ENCODE measurements at regions not wholly inside any gene's neighbourhood (a gene's known extent, or its start where the extent isn't known, plus 50 kb on each side); places are given as distances from the start of the nearest gene placed in this dataset.
"Not testable (repeated sequence)": the region's sequence is repeated elsewhere in the genome, so short reads cannot be mapped to it uniquely, and the experiment has no call there.

- TF ChIP-seq, protein P1, sequence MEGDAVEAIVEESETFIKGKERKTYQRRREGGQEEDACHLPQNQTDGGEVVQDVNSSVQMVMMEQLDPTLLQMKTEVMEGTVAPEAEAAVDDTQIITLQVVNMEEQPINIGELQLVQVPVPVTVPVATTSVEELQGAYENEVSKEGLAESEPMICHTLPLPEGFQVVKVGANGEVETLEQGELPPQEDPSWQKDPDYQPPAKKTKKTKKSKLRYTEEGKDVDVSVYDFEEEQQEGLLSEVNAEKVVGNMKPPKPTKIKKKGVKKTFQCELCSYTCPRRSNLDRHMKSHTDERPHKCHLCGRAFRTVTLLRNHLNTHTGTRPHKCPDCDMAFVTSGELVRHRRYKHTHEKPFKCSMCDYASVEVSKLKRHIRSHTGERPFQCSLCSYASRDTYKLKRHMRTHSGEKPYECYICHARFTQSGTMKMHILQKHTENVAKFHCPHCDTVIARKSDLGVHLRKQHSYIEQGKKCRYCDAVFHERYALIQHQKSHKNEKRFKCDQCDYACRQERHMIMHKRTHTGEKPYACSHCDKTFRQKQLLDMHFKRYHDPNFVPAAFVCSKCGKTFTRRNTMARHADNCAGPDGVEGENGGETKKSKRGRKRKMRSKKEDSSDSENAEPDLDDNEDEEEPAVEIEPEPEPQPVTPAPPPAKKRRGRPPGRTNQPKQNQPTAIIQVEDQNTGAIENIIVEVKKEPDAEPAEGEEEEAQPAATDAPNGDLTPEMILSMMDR (IDR thresholded peaks at IDR 0.05; ENCODE audit: insufficient read depth, low read length, poor library complexity, severe bottlenecking) = no peak
- Histone ChIP-seq H3K4me3 (replicated peaks; ENCODE audit: low read depth, low read length) (no peak overlapping the region), H3K36me3 (ENCODE audit: control insufficient read depth, insufficient read depth, low read length) (no peaks in the 10 kb centered on the region), H3K27me3 (replicated peaks; ENCODE audit: control insufficient read depth, insufficient read depth, low read length) (peaks cover 2% of the 10 kb centered on the region; the same call in 1 of the 2 replicates)
- no peak for DNase-seq (ENCODE audit: extremely low read depth, insufficient read length)
These were observed 79.9 kb upstream of the NCOR2 start for GRCh38 chr12:124647316-124647715.

GRCh38 chr12:124646385-124647230 is 79.2 kb upstream of the NCOR2 start:
- TF ChIP-seq, protein P1 (IDR thresholded peaks at IDR 0.05; ENCODE audit: insufficient read depth, low read length, poor library complexity, severe bottlenecking) = no peak
- H3K36me3 ChIP-seq (ENCODE audit: control insufficient read depth, insufficient read depth, low read length) = no peaks in the 10 kb centered on the region
- H3K27me3 ChIP-seq (replicated peaks; ENCODE audit: control insufficient read depth, insufficient read depth, low read length) = peaks cover 2% of the 10 kb centered on the region; the same call in 1 of the 2 replicates
- peak; percentile 33 for DNase-seq (ENCODE audit: extremely low read depth, insufficient read length)
- H3K4me3 ChIP-seq (replicated peaks; ENCODE audit: low read depth, low read length) = no peak overlapping the region

GRCh38 chr12:124645530-124646244 is 78.3 kb upstream of the NCOR2 start:
- no peak overlapping the region for H3K4me3 ChIP-seq (replicated peaks; ENCODE audit: low read depth, low read length)
- TF ChIP-seq, protein P1 (IDR thresholded peaks at IDR 0.05; ENCODE audit: insufficient read depth, low read length, poor library complexity, severe bottlenecking) = no peak
- H3K27me3 ChIP-seq (replicated peaks; ENCODE audit: control insufficient read depth, insufficient read depth, low read length) = no peaks in the 10 kb centered on the region; the same call in 1 of the 2 replicates
- DNase-seq (ENCODE audit: extremely low read depth, insufficient read length) = no peak
- no peaks in the 10 kb centered on the region for H3K36me3 ChIP-seq (ENCODE audit: control insufficient read depth, insufficient read depth, low read length)

DNA sequence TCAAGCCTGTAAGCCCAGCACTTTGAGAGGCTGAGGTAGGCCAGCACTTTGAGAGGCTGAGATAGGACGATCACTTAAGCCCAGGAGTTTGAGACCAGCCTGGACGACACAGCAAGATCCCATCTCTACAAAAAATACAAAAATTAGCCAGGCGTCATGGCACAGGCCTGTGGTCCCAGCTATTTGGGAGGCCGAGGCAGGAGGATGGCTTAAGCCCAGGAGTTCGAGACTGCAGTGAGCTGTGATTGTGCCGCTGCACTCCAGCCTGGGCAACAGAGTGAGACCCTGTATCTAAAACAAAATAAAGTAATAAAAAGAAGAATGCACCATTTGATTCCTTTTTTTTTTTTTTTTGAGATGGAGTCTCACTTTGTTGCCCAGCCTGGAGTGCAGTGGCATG is 76.4 kb upstream of the NCOR2 start:
- not testable (repeated sequence) for DNase-seq (ENCODE audit: extremely low read depth, insufficient read length); H3K4me3 ChIP-seq (replicated peaks; ENCODE audit: low read depth, low read length); H3K36me3 ChIP-seq (ENCODE audit: control insufficient read depth, insufficient read depth, low read length); H3K27me3 ChIP-seq (replicated peaks; ENCODE audit: control insufficient read depth, insufficient read depth, low read length)

- H3K27me3 ChIP-seq (replicated peaks; ENCODE audit: control insufficient read depth, insufficient read depth, low read length) = no peaks in the 10 kb centered on the region; the same call in 1 of the 2 replicates
- H3K36me3 ChIP-seq (ENCODE audit: control insufficient read depth, insufficient read depth, low read length) = no peaks in the 10 kb centered on the region
- TF ChIP-seq, protein P1 (IDR thresholded peaks at IDR 0.05; ENCODE audit: insufficient read depth, low read length, poor library complexity, severe bottlenecking) = no peak
- DNase-seq (ENCODE audit: extremely low read depth, insufficient read length) = no peak
- H3K4me3 ChIP-seq (replicated peaks; ENCODE audit: low read depth, low read length) = no peak overlapping the region
These were observed 74.7 kb upstream of the NCOR2 start for GRCh38 chr12:124642105-124642504.

- no peaks in the 10 kb centered on the region; the same call in 1 of the 2 replicates for H3K27me3 ChIP-seq (replicated peaks; ENCODE audit: control insufficient read depth, insufficient read depth, low read length)
- TF ChIP-seq, protein P1 (IDR thresholded peaks at IDR 0.05; ENCODE audit: insufficient read depth, low read length, poor library complexity, severe bottlenecking) = no peak
- no peak overlapping the region for H3K4me3 ChIP-seq (replicated peaks; ENCODE audit: low read depth, low read length)
- no peak for DNase-seq (ENCODE audit: extremely low read depth, insufficient read length)
- H3K36me3 ChIP-seq (ENCODE audit: control insufficient read depth, insufficient read depth, low read length) = no peaks in the 10 kb centered on the region
These were observed 74.2 kb upstream of the NCOR2 start for GRCh38 chr12:124641591-124641990.
